Lower leg skin (tissue), 4 donors: ENCODE measurements at regions not wholly inside any gene's neighbourhood (a gene's known extent, or its start where the extent isn't known, plus 50 kb on each side); places are given as distances from the start of the nearest gene placed in this dataset.

Source experiments
- DNase-seq, 2 donors: peaks; one replicate each; pipeline ENCODE4 v3.0.0-alpha.2; 2019; ENCODE audit warnings: low spot score in 2 of 2
- H3K4me3 ChIP-seq: fragments of 200-600 bp; sonication (generic); 2 replicates; pipeline ENCODE4 v1.5.1; 2017; ENCODE audit warnings: mild to moderate bottlenecking, low read depth; ENCODE audit not compliant: poor library complexity, severe bottlenecking
- CTCF ChIP-seq, 3 donors: fragments of 450-650 bp; IDR thresholded peaks; one replicate each; pipeline ENCODE4 v1.5.1; 2016; ENCODE audit warnings: antibody characterized with exemption in 3 of 3, mild to moderate bottlenecking in 3 of 3, moderate library complexity in 2 of 3
- POLR2A ChIP-seq, 2 donors: fragments of 450-650 bp; IDR thresholded peaks; one replicate each; pipeline ENCODE4 v1.6.1; 2016 to 2017; ENCODE audit warnings: antibody characterized with exemption in 2 of 2, mild to moderate bottlenecking in 1 of 2, moderate library complexity in 1 of 2
- WGBS, 2 donors: methylation state at CpG; one replicate each; pipeline ENCODE4 v1.1.5; 2018; 5-methylcytosine and 5-hydroxymethylcytosine counted together
- intact Hi-C: fragments of 100-400 bp; cut with DNase I; formaldehyde crosslinking; loops from one replicate; pipeline ENCODE4 v1.15.0; 2023; ENCODE audit warnings: low total_unique reads

- 68 to 74% methylated on average over 5 of the region's 5 CpGs for WGBS, 2 donors
- no peak for TF ChIP-seq POLR2A (IDR thresholded peaks at IDR 0.05)
- no peak for TF ChIP-seq CTCF (IDR thresholded peaks at IDR 0.05)
- DNase-seq = peak in 1 of 2 donors; percentile 68
- intact Hi-C loops = no loop called here
- H3K4me3 ChIP-seq = no peak overlapping the region
Measured at GRCh38 chr2:43001787-43002468, 209.5 kb upstream of the HAAO start.

GRCh38 chr2:43001055-43001378 is 208.6 kb upstream of the HAAO start:
- intact Hi-C loops = no loop called here
- 96 to 99% methylated on average over 4 of the region's 4 CpGs for WGBS, 2 donors
- no peak overlapping the region for H3K4me3 ChIP-seq
- no peak for DNase-seq
- TF ChIP-seq CTCF (IDR thresholded peaks at IDR 0.05) = no peak
- no peak for TF ChIP-seq POLR2A (IDR thresholded peaks at IDR 0.05)

GRCh38 chr2:43000242-43001054 is 208.1 kb upstream of the HAAO start:
- DNase-seq = peak; percentile 69 to 84
- no peak for TF ChIP-seq CTCF (IDR thresholded peaks at IDR 0.05)
- TF ChIP-seq POLR2A (IDR thresholded peaks at IDR 0.05) = no peak
- 70 to 74% methylated on average over 15 to 24 of the region's 25 CpGs for WGBS, 2 donors
- no peak overlapping the region for H3K4me3 ChIP-seq
- intact Hi-C loops = no loop called here

- WGBS, 2 donors = 48 to 76% methylated on average over 7 of the region's 7 CpGs
Measured at GRCh38 chr2:42999856-43000241, 207.5 kb upstream of the HAAO start.

GRCh38 chr2:42999391-42999841 is 207.0 kb upstream of the HAAO start:
- intact Hi-C loops = no loop called here
- 60 to 75% methylated on average over 3 to 5 of the region's 5 CpGs for WGBS, 2 donors
- no peak overlapping the region for H3K4me3 ChIP-seq
- no peak for TF ChIP-seq CTCF (IDR thresholded peaks at IDR 0.05)
- TF ChIP-seq POLR2A (IDR thresholded peaks at IDR 0.05) = no peak
- peak in 1 of 2 donors; percentile 83 for DNase-seq

More at GRCh38 chr2:42999856-43000241, 207.5 kb upstream of the HAAO start:
- intact Hi-C loops = no loop called here
- H3K4me3 ChIP-seq = no peak overlapping the region
- DNase-seq = peak in 1 of 2 donors; percentile 68
- TF ChIP-seq POLR2A (IDR thresholded peaks at IDR 0.05) (no peak), CTCF (IDR thresholded peaks at IDR 0.05) (no peak)
